ENCODE measurements at regions not wholly inside any gene's neighbourhood (a gene's known extent, or its start where the extent isn't known, plus 50 kb on each side); places are given as distances from the start of the nearest gene placed in this dataset.

DNA sequence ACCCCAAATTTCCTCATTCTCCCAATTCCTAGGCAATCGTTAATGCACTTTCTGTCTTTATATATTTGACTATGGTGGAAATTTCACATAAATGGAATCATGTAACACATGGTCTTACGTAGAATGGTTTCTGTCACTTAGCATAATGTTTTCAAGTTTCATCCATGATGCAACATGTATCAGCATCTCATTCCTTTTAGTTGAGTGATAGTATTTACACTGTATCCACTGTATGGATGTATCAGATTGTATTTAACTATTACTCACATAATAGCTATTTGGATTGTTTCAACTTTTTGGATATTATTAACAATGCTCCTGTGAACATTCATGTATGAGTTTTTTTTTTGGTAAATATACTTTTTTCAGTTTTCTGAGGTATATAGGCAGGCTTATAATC lies 982.3 kb upstream of the DDX18 start (continued):
- no peak for TF ChIP-seq ZNF70 (CRISPR knock-in tag; IDR thresholded peaks at IDR 0.05)
- no peak for TF ChIP-seq ZNF8 (CRISPR knock-in tag; IDR thresholded peaks at IDR 0.05)
- TF ChIP-seq ARNTL (CRISPR knock-in tag; IDR thresholded peaks at IDR 0.05; ENCODE audit: borderline replicate concordance, low read depth), result no peak

GRCh38 chr2:116833052-116833451 lies 981.4 kb upstream of the DDX18 start:
- TF ChIP-seq ZNF8 (CRISPR knock-in tag; IDR thresholded peaks at IDR 0.05) (no peak), TOX (CRISPR knock-in tag; IDR thresholded peaks at IDR 0.05; ENCODE audit: borderline replicate concordance) (no peak), GLIS3 (CRISPR knock-in tag; IDR thresholded peaks at IDR 0.05) (no peak), BACH2 (CRISPR knock-in tag; IDR thresholded peaks at IDR 0.05; ENCODE audit: borderline replicate concordance) (no peak), CSDC2 (CRISPR knock-in tag; IDR thresholded peaks at IDR 0.05) (no peak), ZFP30 (CRISPR knock-in tag; IDR thresholded peaks at IDR 0.05) (no peak), CREB5 (CRISPR knock-in tag; IDR thresholded peaks at IDR 0.05; ENCODE audit: low read depth) (no peak), ZNF70 (CRISPR knock-in tag; IDR thresholded peaks at IDR 0.05) (no peak), ZC3H10 (CRISPR knock-in tag; IDR thresholded peaks at IDR 0.05) (no peak), ZFP3 (CRISPR knock-in tag; IDR thresholded peaks at IDR 0.05) (no peak), TCF4 (CRISPR knock-in tag; IDR thresholded peaks at IDR 0.05; ENCODE audit: borderline replicate concordance) (no peak)
- TF ChIP-seq, protein P1, sequence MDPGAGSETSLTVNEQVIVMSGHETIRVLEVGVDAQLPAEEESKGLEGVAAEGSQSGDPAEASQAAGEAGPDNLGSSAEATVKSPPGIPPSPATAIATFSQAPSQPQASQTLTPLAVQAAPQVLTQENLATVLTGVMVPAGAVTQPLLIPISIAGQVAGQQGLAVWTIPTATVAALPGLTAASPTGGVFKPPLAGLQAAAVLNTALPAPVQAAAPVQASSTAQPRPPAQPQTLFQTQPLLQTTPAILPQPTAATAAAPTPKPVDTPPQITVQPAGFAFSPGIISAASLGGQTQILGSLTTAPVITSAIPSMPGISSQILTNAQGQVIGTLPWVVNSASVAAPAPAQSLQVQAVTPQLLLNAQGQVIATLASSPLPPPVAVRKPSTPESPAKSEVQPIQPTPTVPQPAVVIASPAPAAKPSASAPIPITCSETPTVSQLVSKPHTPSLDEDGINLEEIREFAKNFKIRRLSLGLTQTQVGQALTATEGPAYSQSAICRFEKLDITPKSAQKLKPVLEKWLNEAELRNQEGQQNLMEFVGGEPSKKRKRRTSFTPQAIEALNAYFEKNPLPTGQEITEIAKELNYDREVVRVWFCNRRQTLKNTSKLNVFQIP (CRISPR knock-in tag; IDR thresholded peaks at IDR 0.05; ENCODE audit: borderline replicate concordance, low read depth), result no peak
- TF ChIP-seq, protein P2, sequence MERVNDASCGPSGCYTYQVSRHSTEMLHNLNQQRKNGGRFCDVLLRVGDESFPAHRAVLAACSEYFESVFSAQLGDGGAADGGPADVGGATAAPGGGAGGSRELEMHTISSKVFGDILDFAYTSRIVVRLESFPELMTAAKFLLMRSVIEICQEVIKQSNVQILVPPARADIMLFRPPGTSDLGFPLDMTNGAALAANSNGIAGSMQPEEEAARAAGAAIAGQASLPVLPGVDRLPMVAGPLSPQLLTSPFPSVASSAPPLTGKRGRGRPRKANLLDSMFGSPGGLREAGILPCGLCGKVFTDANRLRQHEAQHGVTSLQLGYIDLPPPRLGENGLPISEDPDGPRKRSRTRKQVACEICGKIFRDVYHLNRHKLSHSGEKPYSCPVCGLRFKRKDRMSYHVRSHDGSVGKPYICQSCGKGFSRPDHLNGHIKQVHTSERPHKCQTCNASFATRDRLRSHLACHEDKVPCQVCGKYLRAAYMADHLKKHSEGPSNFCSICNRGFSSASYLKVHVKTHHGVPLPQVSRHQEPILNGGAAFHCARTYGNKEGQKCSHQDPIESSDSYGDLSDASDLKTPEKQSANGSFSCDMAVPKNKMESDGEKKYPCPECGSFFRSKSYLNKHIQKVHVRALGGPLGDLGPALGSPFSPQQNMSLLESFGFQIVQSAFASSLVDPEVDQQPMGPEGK (CRISPR knock-in tag; IDR thresholded peaks at IDR 0.05; ENCODE audit: borderline replicate concordance), result no peak
- TF ChIP-seq, protein P3, sequence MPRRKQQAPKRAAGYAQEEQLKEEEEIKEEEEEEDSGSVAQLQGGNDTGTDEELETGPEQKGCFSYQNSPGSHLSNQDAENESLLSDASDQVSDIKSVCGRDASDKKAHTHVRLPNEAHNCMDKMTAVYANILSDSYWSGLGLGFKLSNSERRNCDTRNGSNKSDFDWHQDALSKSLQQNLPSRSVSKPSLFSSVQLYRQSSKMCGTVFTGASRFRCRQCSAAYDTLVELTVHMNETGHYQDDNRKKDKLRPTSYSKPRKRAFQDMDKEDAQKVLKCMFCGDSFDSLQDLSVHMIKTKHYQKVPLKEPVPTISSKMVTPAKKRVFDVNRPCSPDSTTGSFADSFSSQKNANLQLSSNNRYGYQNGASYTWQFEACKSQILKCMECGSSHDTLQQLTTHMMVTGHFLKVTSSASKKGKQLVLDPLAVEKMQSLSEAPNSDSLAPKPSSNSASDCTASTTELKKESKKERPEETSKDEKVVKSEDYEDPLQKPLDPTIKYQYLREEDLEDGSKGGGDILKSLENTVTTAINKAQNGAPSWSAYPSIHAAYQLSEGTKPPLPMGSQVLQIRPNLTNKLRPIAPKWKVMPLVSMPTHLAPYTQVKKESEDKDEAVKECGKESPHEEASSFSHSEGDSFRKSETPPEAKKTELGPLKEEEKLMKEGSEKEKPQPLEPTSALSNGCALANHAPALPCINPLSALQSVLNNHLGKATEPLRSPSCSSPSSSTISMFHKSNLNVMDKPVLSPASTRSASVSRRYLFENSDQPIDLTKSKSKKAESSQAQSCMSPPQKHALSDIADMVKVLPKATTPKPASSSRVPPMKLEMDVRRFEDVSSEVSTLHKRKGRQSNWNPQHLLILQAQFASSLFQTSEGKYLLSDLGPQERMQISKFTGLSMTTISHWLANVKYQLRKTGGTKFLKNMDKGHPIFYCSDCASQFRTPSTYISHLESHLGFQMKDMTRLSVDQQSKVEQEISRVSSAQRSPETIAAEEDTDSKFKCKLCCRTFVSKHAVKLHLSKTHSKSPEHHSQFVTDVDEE (CRISPR knock-in tag; IDR thresholded peaks at IDR 0.05), result no peak
- no peak for ATAC-seq

GRCh38 chr2:116842164-116842563 lies 972.3 kb upstream of the DDX18 start:
- TF ChIP-seq ZNF565 (CRISPR knock-in tag; conservative IDR thresholded peaks at IDR 0.05; ENCODE audit: low read depth) (no peak), ARNTL (CRISPR knock-in tag; IDR thresholded peaks at IDR 0.05; ENCODE audit: borderline replicate concordance, low read depth) (no peak), OSR1 (CRISPR knock-in tag; IDR thresholded peaks at IDR 0.05) (no peak), TOX (CRISPR knock-in tag; IDR thresholded peaks at IDR 0.05; ENCODE audit: borderline replicate concordance) (no peak), BACH2 (CRISPR knock-in tag; IDR thresholded peaks at IDR 0.05; ENCODE audit: borderline replicate concordance) (no peak), CREB5 (CRISPR knock-in tag; IDR thresholded peaks at IDR 0.05; ENCODE audit: low read depth) (no peak), ZC3H10 (CRISPR knock-in tag; IDR thresholded peaks at IDR 0.05) (no peak), GLIS3 (CRISPR knock-in tag; IDR thresholded peaks at IDR 0.05) (no peak), RARB (CRISPR knock-in tag; IDR thresholded peaks at IDR 0.05) (no peak)
- TF ChIP-seq, protein P4, sequence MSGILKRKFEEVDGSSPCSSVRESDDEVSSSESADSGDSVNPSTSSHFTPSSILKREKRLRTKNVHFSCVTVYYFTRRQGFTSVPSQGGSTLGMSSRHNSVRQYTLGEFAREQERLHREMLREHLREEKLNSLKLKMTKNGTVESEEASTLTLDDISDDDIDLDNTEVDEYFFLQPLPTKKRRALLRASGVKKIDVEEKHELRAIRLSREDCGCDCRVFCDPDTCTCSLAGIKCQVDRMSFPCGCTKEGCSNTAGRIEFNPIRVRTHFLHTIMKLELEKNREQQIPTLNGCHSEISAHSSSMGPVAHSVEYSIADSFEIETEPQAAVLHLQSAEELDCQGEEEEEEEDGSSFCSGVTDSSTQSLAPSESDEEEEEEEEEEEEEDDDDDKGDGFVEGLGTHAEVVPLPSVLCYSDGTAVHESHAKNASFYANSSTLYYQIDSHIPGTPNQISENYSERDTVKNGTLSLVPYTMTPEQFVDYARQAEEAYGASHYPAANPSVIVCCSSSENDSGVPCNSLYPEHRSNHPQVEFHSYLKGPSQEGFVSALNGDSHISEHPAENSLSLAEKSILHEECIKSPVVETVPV (CRISPR knock-in tag; IDR thresholded peaks at IDR 0.05), result no peak
- TF ChIP-seq, protein P3 (CRISPR knock-in tag; IDR thresholded peaks at IDR 0.05), result no peak
- no peak for ATAC-seq
